ENCODE measurements at regions not wholly inside any gene's neighbourhood (a gene's known extent, or its start where the extent isn't known, plus 50 kb on each side); places are given as distances from the start of the nearest gene placed in this dataset.
"Not testable (repeated sequence)": the region's sequence is repeated elsewhere in the genome, so short reads cannot be mapped to it uniquely, and the experiment has no call there.

DNA sequence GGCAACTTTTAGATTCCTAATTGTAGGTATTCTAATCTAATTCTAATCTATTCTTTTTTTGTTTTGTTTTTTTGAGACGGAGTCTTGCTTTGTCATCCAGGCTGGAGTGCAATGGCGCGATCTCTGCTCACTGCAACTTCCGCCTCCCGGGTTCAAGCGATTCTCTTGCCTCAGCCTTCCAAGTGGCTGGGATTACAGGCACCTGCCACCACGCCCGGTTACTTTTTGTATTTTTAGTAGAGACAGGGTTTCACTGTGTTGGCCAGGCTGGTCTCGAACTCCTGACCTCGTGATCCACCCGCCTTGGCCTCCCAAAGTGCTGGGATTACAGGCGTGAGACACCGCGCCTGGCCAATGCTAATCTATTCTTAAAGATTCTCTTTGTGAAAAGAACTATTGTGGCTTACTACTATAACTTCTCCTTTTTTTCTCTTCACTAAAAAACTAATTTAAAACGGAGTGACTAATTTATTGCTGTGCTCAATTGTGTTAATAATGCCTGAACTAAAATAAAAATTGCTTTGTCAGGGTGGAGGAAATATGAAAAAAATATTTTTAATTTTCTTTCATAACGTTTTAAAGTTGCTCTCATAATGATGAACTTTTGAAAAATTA, 85.6 kb downstream of the DUSP6 start:
- TF ChIP-seq, protein P1, sequence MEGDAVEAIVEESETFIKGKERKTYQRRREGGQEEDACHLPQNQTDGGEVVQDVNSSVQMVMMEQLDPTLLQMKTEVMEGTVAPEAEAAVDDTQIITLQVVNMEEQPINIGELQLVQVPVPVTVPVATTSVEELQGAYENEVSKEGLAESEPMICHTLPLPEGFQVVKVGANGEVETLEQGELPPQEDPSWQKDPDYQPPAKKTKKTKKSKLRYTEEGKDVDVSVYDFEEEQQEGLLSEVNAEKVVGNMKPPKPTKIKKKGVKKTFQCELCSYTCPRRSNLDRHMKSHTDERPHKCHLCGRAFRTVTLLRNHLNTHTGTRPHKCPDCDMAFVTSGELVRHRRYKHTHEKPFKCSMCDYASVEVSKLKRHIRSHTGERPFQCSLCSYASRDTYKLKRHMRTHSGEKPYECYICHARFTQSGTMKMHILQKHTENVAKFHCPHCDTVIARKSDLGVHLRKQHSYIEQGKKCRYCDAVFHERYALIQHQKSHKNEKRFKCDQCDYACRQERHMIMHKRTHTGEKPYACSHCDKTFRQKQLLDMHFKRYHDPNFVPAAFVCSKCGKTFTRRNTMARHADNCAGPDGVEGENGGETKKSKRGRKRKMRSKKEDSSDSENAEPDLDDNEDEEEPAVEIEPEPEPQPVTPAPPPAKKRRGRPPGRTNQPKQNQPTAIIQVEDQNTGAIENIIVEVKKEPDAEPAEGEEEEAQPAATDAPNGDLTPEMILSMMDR (IDR thresholded peaks at IDR 0.05), result not testable (repeated sequence)
- TF ChIP-seq EP300, POLR2A (IDR thresholded peaks at IDR 0.05): not testable (repeated sequence)

Data from ovary (tissue), 3 donors.